ENCODE measurements at regions not wholly inside any gene's neighbourhood (a gene's known extent, or its start where the extent isn't known, plus 50 kb on each side); places are given as distances from the start of the nearest gene placed in this dataset.
A peak's percentile ranks its signal among the peaks of the same experiment; 100 is the strongest.

DNA sequence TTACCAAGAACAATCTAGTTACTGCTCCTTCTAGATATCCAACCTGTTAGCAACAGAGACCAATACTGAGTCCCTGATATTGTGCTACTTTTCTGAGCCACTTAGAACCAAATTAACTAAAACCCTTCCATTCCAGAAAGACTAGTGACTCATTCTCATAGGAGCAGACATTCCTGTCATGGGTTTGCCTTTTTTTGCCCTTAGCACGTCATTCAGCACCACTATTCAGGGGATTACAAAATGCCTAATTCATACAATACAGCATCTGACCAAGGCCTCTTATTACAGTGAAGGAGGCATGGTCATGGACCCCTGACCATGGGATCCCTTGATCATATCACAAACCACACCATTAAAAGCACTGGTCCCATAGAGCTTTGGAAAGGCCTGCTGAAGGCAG, 123.8 kb upstream of the CXCL13 start:
- DNase-seq (ENCODE audit: low read depth in 1 of 2, low spot score in 1 of 2), result no peak
- Histone ChIP-seq H3K27ac (replicated peaks) (no peak overlapping the region), H3K27me3 (ENCODE audit: insufficient read depth, poor library complexity, severe bottlenecking) (peaks cover 3% of the 10 kb centered on the region), H3K4me3 (replicated peaks; ENCODE audit: insufficient read depth, low read length) (no peak overlapping the region)
- TF ChIP-seq, protein P1, sequence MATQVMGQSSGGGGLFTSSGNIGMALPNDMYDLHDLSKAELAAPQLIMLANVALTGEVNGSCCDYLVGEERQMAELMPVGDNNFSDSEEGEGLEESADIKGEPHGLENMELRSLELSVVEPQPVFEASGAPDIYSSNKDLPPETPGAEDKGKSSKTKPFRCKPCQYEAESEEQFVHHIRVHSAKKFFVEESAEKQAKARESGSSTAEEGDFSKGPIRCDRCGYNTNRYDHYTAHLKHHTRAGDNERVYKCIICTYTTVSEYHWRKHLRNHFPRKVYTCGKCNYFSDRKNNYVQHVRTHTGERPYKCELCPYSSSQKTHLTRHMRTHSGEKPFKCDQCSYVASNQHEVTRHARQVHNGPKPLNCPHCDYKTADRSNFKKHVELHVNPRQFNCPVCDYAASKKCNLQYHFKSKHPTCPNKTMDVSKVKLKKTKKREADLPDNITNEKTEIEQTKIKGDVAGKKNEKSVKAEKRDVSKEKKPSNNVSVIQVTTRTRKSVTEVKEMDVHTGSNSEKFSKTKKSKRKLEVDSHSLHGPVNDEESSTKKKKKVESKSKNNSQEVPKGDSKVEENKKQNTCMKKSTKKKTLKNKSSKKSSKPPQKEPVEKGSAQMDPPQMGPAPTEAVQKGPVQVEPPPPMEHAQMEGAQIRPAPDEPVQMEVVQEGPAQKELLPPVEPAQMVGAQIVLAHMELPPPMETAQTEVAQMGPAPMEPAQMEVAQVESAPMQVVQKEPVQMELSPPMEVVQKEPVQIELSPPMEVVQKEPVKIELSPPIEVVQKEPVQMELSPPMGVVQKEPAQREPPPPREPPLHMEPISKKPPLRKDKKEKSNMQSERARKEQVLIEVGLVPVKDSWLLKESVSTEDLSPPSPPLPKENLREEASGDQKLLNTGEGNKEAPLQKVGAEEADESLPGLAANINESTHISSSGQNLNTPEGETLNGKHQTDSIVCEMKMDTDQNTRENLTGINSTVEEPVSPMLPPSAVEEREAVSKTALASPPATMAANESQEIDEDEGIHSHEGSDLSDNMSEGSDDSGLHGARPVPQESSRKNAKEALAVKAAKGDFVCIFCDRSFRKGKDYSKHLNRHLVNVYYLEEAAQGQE (IDR thresholded peaks at IDR 0.05; ENCODE audit: insufficient replicate concordance, low read depth), result no peak
- TF ChIP-seq POLR2AphosphoS5 (IDR thresholded peaks at IDR 0.05; ENCODE audit: low read depth), result no peak
- TF ChIP-seq, protein P2, sequence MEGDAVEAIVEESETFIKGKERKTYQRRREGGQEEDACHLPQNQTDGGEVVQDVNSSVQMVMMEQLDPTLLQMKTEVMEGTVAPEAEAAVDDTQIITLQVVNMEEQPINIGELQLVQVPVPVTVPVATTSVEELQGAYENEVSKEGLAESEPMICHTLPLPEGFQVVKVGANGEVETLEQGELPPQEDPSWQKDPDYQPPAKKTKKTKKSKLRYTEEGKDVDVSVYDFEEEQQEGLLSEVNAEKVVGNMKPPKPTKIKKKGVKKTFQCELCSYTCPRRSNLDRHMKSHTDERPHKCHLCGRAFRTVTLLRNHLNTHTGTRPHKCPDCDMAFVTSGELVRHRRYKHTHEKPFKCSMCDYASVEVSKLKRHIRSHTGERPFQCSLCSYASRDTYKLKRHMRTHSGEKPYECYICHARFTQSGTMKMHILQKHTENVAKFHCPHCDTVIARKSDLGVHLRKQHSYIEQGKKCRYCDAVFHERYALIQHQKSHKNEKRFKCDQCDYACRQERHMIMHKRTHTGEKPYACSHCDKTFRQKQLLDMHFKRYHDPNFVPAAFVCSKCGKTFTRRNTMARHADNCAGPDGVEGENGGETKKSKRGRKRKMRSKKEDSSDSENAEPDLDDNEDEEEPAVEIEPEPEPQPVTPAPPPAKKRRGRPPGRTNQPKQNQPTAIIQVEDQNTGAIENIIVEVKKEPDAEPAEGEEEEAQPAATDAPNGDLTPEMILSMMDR (IDR thresholded peaks at IDR 0.05; ENCODE audit: insufficient read depth, low read length), result no peak
- TF ChIP-seq GABPA (IDR thresholded peaks at IDR 0.05; ENCODE audit: low read depth), result no peak
- no peak for TF ChIP-seq SPI1 (IDR thresholded peaks at IDR 0.05; ENCODE audit: borderline replicate concordance, low read depth)

DNA sequence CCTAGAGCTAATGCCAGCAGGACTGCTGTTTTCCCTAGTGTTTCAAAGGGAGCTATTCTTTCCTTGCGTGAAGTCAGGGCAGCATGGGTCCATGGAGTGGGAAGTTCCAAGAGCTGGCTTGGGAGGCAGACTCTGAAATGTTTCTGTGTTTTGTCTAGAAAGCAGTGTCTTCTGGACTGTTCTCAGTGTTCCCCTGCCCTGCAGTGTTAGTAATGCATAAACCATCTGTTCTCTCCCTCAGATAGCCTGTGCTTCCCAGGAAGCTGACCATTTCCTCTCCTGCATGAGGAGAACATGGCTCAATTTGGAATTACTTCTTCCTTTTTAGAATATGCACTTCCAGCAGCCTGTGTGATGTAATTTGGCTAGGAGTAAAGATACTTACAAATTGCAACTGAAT, 116.7 kb upstream of the CXCL13 start:
- H3K27ac ChIP-seq (replicated peaks), result no peak overlapping the region
- no peak for DNase-seq (ENCODE audit: low read depth in 1 of 2, low spot score in 1 of 2)
- no peak overlapping the region for H3K4me3 ChIP-seq (replicated peaks; ENCODE audit: insufficient read depth, low read length)
- peaks cover 3% of the 10 kb centered on the region for H3K27me3 ChIP-seq (ENCODE audit: insufficient read depth, poor library complexity, severe bottlenecking)
- TF ChIP-seq, protein P2 (IDR thresholded peaks at IDR 0.05; ENCODE audit: insufficient read depth, low read length), result no peak
- TF ChIP-seq GABPA (IDR thresholded peaks at IDR 0.05; ENCODE audit: low read depth), result no peak
- no peak for TF ChIP-seq SPI1 (IDR thresholded peaks at IDR 0.05; ENCODE audit: borderline replicate concordance, low read depth)
- no peak for TF ChIP-seq POLR2AphosphoS5 (IDR thresholded peaks at IDR 0.05; ENCODE audit: low read depth)
- TF ChIP-seq, protein P1 (IDR thresholded peaks at IDR 0.05; ENCODE audit: insufficient replicate concordance, low read depth), result no peak

DNA sequence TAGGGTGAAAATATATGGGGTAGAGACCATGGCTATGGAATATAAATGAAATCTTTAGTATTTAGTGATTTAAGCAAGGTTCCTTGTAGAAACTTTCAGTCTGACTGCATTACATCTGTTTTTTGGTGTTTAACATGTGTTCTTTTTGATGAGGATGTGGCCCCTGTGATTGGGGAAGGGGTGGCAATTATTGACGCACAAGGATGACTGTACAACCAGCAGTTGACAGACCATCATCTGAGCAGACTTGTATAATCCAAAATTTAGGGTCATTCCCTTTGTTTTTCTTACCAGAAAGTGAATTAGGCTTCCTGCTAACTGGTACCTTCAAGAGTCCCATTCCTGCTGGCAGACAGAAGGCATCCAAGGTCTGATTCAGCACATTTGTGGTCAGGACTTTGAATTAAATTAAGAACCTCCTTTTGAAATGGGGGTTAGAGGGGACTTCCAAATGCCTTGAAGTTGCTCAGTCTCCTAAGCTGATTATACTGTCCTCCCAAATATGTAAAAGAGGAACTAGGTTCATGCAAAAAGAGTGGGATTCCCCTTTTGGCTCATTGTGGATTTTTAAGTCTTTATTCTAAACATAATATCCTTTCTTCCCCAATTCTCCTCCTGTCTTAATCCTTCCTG, 112.4 kb upstream of the CXCL13 start:
- TF ChIP-seq, protein P1 (IDR thresholded peaks at IDR 0.05; ENCODE audit: insufficient replicate concordance, low read depth), result no peak
- TF ChIP-seq SPI1 (IDR thresholded peaks at IDR 0.05; ENCODE audit: borderline replicate concordance, low read depth), result peak; percentile 23; the same call in 1 of the 2 replicates
- H3K27ac ChIP-seq (replicated peaks), result no peak overlapping the region
- no peak overlapping the region for H3K4me3 ChIP-seq (replicated peaks; ENCODE audit: insufficient read depth, low read length)
- no peak for DNase-seq (ENCODE audit: low read depth in 1 of 2, low spot score in 1 of 2)
- peaks cover 2% of the 10 kb centered on the region for H3K27me3 ChIP-seq (ENCODE audit: insufficient read depth, poor library complexity, severe bottlenecking)
